Psoas muscle (tissue), 7 donors: ENCODE measurements at regions not wholly inside any gene's neighbourhood (a gene's known extent, or its start where the extent isn't known, plus 50 kb on each side); places are given as distances from the start of the nearest gene placed in this dataset.

Source experiments
- ATAC-seq, 4 donors: fragments of 200-7000 bp; cut with Tn5 transposase; one replicate each; pipeline ENCODE4 v1.9.1; 2020; ENCODE audit warnings: moderate library complexity in 3 of 4, mild to moderate bottlenecking in 2 of 4
- DNase-seq, 2 donors: peaks; one replicate each; pipeline ENCODE4 v3.0.0-alpha.2; 2020
- H3K27ac ChIP-seq: fragments of 200-600 bp; one replicate; pipeline ENCODE4 v1.8.0; 2022
- H3K27me3 ChIP-seq, 3 donors: fragments of 200-600 bp in 1 of 3; one replicate each; pipeline versions ENCODE4 v1.6.1 to v1.8.0; 2013 to 2022; ENCODE audit warnings: low read length in 2 of 3, mild to moderate bottlenecking in 2 of 3, moderate library complexity in 1 of 3; ENCODE audit not compliant: insufficient read depth in 3 of 3
- H3K36me3 ChIP-seq, 2 donors: fragments of 200-600 bp in 1 of 2; one replicate each; pipeline versions ENCODE4 v1.6.1 to v1.8.0; 2013 to 2022; ENCODE audit warnings: low read depth in 1 of 2, mild to moderate bottlenecking in 1 of 2, moderate library complexity in 1 of 2; ENCODE audit not compliant: insufficient read depth in 1 of 2
- H3K4me1 ChIP-seq: fragments of 200-600 bp; one replicate; pipeline ENCODE4 v1.8.0; 2022
- H3K4me3 ChIP-seq: fragments of 200-600 bp; one replicate; pipeline ENCODE4 v1.8.0; 2022; ENCODE audit warnings: mild to moderate bottlenecking
- H3K9me3 ChIP-seq: fragments of 200-600 bp; one replicate; pipeline ENCODE4 v1.8.0; 2022
- WGBS, 3 donors: extraction: QIAGEN DNeasy Blood & Tissue Kit; methylation state at CpG; one replicate each; pipeline versions ENCODE4 v1.1.6 to v1.1.7; 2013; 5-methylcytosine and 5-hydroxymethylcytosine counted together
- intact Hi-C, 2 donors: fragments of 100-400 bp; cut with DNase I; formaldehyde crosslinking; loops; one replicate each; pipeline versions ENCODE4 v1.11.0 to v1.14.2; 2022
- TF ChIP-seq, protein P1 (sequence below): fragments of 200-600 bp; IDR thresholded peaks from one replicate; pipeline ENCODE4 v1.8.0; 2022; ENCODE audit warnings: antibody characterized with exemption
- donor health status: healthy with polysubstance abuse.
- donor health status: DM: no; HTN: no; CAD: no; lungs with moderate emphysema.
- donor health status: Bipolar disorder and iron deficiency.
- donor health status: healthy.
- donor health status: DM: yes; HTN: yes; CAD: no.
- donor health status: DM: no; HTN: no; CAD: no.
- donor health status: DM: yes; HTN: yes; CAD: no.

DNA sequence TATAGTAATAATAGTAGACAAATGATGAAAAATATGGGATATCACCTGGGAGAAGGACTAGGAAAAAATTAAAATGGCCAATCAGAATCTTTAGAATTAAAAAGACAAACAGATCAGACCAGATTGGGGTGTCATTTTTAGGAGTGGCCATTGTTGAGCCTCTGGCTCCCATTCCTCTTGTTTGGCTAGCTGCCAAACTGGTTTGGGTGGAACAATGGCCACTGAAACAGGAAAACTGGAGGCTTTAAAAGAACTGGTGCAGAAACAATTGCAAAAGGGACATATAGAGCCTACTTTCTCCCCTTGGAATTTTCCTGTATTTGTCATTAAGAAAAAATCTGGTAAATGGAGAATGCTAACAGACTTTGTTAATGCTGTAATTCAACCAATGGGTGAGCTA, 294.8 kb upstream of the DKK2 start:
- no peaks in the 10 kb centered on the region for H3K27me3 ChIP-seq
- intact Hi-C loops, result no loop called here
- TF ChIP-seq, protein P1, sequence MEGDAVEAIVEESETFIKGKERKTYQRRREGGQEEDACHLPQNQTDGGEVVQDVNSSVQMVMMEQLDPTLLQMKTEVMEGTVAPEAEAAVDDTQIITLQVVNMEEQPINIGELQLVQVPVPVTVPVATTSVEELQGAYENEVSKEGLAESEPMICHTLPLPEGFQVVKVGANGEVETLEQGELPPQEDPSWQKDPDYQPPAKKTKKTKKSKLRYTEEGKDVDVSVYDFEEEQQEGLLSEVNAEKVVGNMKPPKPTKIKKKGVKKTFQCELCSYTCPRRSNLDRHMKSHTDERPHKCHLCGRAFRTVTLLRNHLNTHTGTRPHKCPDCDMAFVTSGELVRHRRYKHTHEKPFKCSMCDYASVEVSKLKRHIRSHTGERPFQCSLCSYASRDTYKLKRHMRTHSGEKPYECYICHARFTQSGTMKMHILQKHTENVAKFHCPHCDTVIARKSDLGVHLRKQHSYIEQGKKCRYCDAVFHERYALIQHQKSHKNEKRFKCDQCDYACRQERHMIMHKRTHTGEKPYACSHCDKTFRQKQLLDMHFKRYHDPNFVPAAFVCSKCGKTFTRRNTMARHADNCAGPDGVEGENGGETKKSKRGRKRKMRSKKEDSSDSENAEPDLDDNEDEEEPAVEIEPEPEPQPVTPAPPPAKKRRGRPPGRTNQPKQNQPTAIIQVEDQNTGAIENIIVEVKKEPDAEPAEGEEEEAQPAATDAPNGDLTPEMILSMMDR, result no peak
- H3K9me3 ChIP-seq, result no peaks in the 10 kb centered on the region
- H3K36me3 ChIP-seq, result no peaks in the 10 kb centered on the region
- ATAC-seq (no peak), DNase-seq (no peak)
- H3K4me1 ChIP-seq, result no peaks in the 10 kb centered on the region
- no peak overlapping the region for H3K27ac ChIP-seq
- H3K4me3 ChIP-seq, result no peak overlapping the region

DNA sequence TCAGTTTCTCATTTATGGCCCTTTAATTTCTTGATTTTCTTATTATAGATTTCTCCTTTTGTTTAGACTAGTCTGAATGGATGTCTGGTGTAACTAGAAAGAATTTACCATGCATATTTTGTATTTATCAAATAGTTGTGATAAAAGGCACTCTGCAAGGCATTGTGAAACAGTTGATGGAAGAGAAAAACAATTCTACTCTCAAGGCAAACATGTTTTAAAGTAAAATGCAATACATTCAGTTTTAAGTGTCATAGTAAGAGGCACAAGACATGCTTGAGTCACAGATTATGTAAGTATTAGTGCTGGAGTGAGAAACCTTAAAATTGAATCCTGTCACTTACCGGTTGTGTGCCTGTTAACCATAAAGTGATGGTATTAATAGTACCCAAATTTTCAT, 283.3 kb upstream of the DKK2 start:
- Histone ChIP-seq H3K36me3 (no peaks in the 10 kb centered on the region), H3K9me3 (no peaks in the 10 kb centered on the region), H3K4me3 (no peak overlapping the region), H3K27me3 (no peaks in the 10 kb centered on the region), H3K4me1 (no peaks in the 10 kb centered on the region), H3K27ac (no peak overlapping the region)
- TF ChIP-seq, protein P1, result no peak
- DNase-seq (no peak), ATAC-seq (no peak)
- 37 to 82% (median 46%) methylated on average over 1 of the region's 1 CpG for WGBS, 3 donors
- intact Hi-C loops, result no loop called here

DNA sequence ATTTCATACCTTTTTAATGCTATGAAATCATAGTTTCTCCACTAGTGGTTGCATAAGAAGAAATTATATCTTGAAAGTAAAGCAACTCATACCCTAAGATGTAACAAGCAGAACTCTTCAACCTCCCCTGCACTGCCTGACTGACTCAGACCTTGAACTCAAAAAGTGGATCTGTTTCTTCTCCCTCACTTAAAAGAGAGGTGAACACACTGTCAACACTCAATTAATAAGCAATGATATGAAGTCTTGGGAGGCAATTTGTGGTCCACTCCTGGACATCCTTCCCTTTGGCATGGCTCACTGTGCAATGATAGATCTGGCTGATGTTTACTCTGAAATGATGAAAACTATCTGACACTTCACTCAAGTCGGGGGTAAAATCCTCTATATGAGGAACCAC, 282.0 kb upstream of the DKK2 start:
- H3K36me3 ChIP-seq, result no peaks in the 10 kb centered on the region
- H3K4me1 ChIP-seq, result no peaks in the 10 kb centered on the region
- no peak overlapping the region for H3K27ac ChIP-seq
- H3K27me3 ChIP-seq, result no peaks in the 10 kb centered on the region
- ATAC-seq (no peak), DNase-seq (no peak)
- H3K4me3 ChIP-seq, result no peak overlapping the region
- H3K9me3 ChIP-seq, result no peaks in the 10 kb centered on the region
- intact Hi-C loops, result no loop called here
- TF ChIP-seq, protein P1, result no peak
- 0 to 86% (median 54%) methylated on average over 1 of the region's 1 CpG for WGBS, 3 donors

DNA sequence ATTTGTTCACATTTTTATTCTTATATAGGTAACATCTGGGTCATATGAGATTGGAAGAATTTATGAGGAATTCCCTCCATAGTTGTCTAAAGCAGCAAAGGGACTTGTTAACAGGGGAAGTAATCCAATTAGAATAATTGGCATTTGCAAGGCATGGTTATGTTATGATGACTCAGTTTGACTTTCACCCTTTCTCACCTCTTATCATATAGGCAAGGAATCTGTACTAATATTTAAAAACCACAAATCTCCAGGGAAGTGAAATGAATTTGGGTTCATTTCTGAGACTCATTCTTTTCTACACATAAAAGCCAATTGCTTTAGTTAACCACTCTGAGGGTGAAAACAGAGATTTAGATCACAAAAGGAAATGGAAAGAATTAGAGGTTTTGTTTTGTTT, 281.5 kb upstream of the DKK2 start:
- Histone ChIP-seq H3K4me1 (no peaks in the 10 kb centered on the region), H3K4me3 (no peak overlapping the region), H3K27ac (no peak overlapping the region), H3K9me3 (no peaks in the 10 kb centered on the region), H3K27me3 (no peaks in the 10 kb centered on the region), H3K36me3 (no peaks in the 10 kb centered on the region)
- TF ChIP-seq, protein P1, result no peak
- intact Hi-C loops, result loop anchor here in 1 of 2 donors (1.0 kb wide), 1 partner anchor 10 kb away; no protein-coding TSS in a partner anchor
- no peak for DNase-seq
- ATAC-seq, result no peak

DNA sequence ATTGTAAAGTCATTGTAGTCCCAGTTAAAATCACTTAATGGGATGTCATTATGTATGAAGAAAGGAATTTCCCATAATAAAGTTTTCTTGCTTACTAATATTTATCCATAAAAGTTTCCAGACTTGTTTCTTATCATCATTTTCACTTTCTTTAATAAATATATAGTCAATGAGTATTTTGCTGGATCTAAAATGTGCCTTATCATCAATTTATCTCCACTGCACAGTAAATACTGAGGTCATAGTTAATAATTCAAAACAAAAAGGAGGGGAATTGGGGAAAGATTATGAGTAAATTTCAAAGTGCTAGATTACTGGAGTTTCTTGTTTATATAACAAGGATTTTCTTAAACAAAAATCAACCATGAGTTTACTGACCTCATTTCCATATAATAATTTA, 279.5 kb upstream of the DKK2 start:
- no peak overlapping the region for H3K27ac ChIP-seq
- no peak overlapping the region for H3K4me3 ChIP-seq
- H3K4me1 ChIP-seq, result no peaks in the 10 kb centered on the region
- intact Hi-C loops, result no loop called here
- no peak for ATAC-seq
- H3K27me3 ChIP-seq, result no peaks in the 10 kb centered on the region
- no peaks in the 10 kb centered on the region for H3K9me3 ChIP-seq
- DNase-seq, result no peak
- H3K36me3 ChIP-seq, result no peaks in the 10 kb centered on the region
- TF ChIP-seq, protein P1, result no peak
